ENCODE measurements at regions not wholly inside any gene's neighbourhood (a gene's known extent, or its start where the extent isn't known, plus 50 kb on each side); places are given as distances from the start of the nearest gene placed in this dataset.

GRCh38 chr15:93327364-93327763 is 238.4 kb upstream of the RGMA start:
- TF ChIP-seq PRDM15 (CRISPR knock-in tag; IDR thresholded peaks at IDR 0.05) (no peak), KAT7 (CRISPR knock-in tag; IDR thresholded peaks at IDR 0.05; ENCODE audit: borderline replicate concordance) (no peak), CTCF (IDR thresholded peaks at IDR 0.05) (no peak), ETV6 (CRISPR knock-in tag; IDR thresholded peaks at IDR 0.05) (no peak), ZNF263 (CRISPR knock-in tag; IDR thresholded peaks at IDR 0.05; ENCODE audit: low read depth) (no peak), SP1 (CRISPR knock-in tag; conservative IDR thresholded peaks at IDR 0.05) (no peak), E2F4 (CRISPR knock-in tag; IDR thresholded peaks at IDR 0.05; ENCODE audit: borderline replicate concordance, low read depth) (no peak), MAX (CRISPR knock-in tag; IDR thresholded peaks at IDR 0.05) (no peak), ESRRA (CRISPR knock-in tag; IDR thresholded peaks at IDR 0.05; ENCODE audit: borderline replicate concordance) (no peak), SMAD4 (CRISPR knock-in tag; IDR thresholded peaks at IDR 0.05) (no peak), RELA (CRISPR knock-in tag; IDR thresholded peaks at IDR 0.05; ENCODE audit: borderline replicate concordance) (no peak), ATF2 (CRISPR knock-in tag; IDR thresholded peaks at IDR 0.05; ENCODE audit: borderline replicate concordance, low read depth) (no peak)
